GM23248 (cell line): ENCODE measurements at regions not wholly inside any gene's neighbourhood (a gene's known extent, or its start where the extent isn't known, plus 50 kb on each side); places are given as distances from the start of the nearest gene placed in this dataset.

Experiments
- EZH2 ChIP-seq: fragments of 200-600 bp; sonication (generic); IDR thresholded peaks from 2 replicates; pipeline ENCODE4 v1.6.1; 2018; ENCODE audit warnings: antibody characterized with exemption, mild to moderate bottlenecking; ENCODE audit not compliant: insufficient read depth, poor library complexity, severe bottlenecking
- EZH2phosphoT487 ChIP-seq: fragments of 200-600 bp; sonication (generic); IDR thresholded peaks from 2 replicates; pipeline ENCODE4 v1.6.1; 2018; ENCODE audit warnings: antibody characterized with exemption, moderate library complexity, mild to moderate bottlenecking, low read depth; ENCODE audit not compliant: insufficient read depth

- TF ChIP-seq EZH2 (no peak), EZH2phosphoT487 (no peak)
Measured at GRCh38 chr18:38243291-38243690, 677.7 kb upstream of the CELF4 start.
